HG03571 (cell line): ENCODE measurements at regions not wholly inside any gene's neighbourhood (a gene's known extent, or its start where the extent isn't known, plus 50 kb on each side); places are given as distances from the start of the nearest gene placed in this dataset.

Source experiments
- ATAC-seq: cut with Tn5 transposase; IDR thresholded peaks from one replicate; pipeline ENCODE4 v1.9.1; 2021; ENCODE audit not compliant: unreplicated experiment

GRCh38 chr4:96093563-96093962 lies 253.7 kb downstream of the PDHA2 start:
- peak; percentile 45 for ATAC-seq

GRCh38 chr4:96094183-96094582 lies 254.3 kb downstream of the PDHA2 start:
- no peak for ATAC-seq

- no peak for ATAC-seq
Observed at GRCh38 chr4:96097040-96097607, 257.2 kb downstream of the PDHA2 start.

GRCh38 chr4:96097693-96098092 lies 257.8 kb downstream of the PDHA2 start:
- no peak for ATAC-seq

- ATAC-seq = no peak
Observed at GRCh38 chr4:96099031-96099430, 259.1 kb downstream of the PDHA2 start.

GRCh38 chr4:96102541-96103026 lies 262.7 kb downstream of the PDHA2 start:
- no peak for ATAC-seq

- ATAC-seq = no peak
Observed at GRCh38 chr4:96103086-96103485, 263.2 kb downstream of the PDHA2 start.

- no peak for ATAC-seq
Observed at GRCh38 chr4:96108146-96108545, 268.3 kb downstream of the PDHA2 start.

GRCh38 chr4:96112631-96113030 lies 272.7 kb downstream of the PDHA2 start:
- ATAC-seq = no peak

- ATAC-seq = no peak
Observed at GRCh38 chr4:96120206-96120605, 280.3 kb downstream of the PDHA2 start.

- no peak for ATAC-seq
Observed at GRCh38 chr4:96126227-96126626, 286.3 kb downstream of the PDHA2 start.

GRCh38 chr4:96131186-96131585 lies 291.3 kb downstream of the PDHA2 start:
- no peak for ATAC-seq

- ATAC-seq = no peak
Observed at GRCh38 chr4:96134806-96135205, 294.9 kb downstream of the PDHA2 start.

GRCh38 chr4:96136056-96136455 lies 296.2 kb downstream of the PDHA2 start:
- no peak for ATAC-seq

- no peak for ATAC-seq
Observed at GRCh38 chr4:96139251-96139929, 299.5 kb downstream of the PDHA2 start.

GRCh38 chr4:96145601-96146000 lies 305.7 kb downstream of the PDHA2 start:
- ATAC-seq = no peak

- ATAC-seq = no peak
Observed at GRCh38 chr4:96146686-96147085, 306.8 kb downstream of the PDHA2 start.

- ATAC-seq = no peak
Observed at GRCh38 chr4:96149894-96150293, 310.0 kb downstream of the PDHA2 start.

- ATAC-seq = no peak
Observed at GRCh38 chr4:96150466-96150865, 310.6 kb downstream of the PDHA2 start.

- ATAC-seq = no peak
Observed at GRCh38 chr4:96152824-96153223, 312.9 kb downstream of the PDHA2 start.

GRCh38 chr4:96154676-96155075 lies 314.8 kb downstream of the PDHA2 start:
- ATAC-seq = no peak

GRCh38 chr4:96162636-96163035 lies 322.7 kb downstream of the PDHA2 start:
- ATAC-seq = no peak
